HT1080 (cell line): ENCODE measurements at regions not wholly inside any gene's neighbourhood (a gene's known extent, or its start where the extent isn't known, plus 50 kb on each side); places are given as distances from the start of the nearest gene placed in this dataset.

ENCODE experiments used
- DNase-seq: peaks from one replicate; pipeline ENCODE4 v3.0.0-alpha.2; 2015; ENCODE audit warnings: low read depth

DNA sequence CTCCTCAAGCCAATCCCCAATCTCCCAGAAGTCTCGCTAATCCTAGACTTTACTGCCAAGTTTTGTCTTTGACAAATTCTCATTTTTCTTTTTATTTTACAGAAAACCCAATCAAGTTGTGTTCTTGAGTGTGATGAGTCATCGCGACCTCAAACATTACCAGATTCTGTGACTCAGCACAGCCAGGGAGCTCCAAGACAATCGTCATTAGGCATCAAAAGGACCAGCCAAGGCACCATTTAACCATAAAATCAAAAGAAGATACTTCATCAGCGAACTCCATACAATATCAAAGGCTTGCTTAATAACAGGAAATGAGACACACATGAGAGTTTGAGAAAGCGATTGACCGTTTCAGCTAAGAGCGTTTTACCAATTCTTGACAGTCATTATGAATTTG is 146.2 kb upstream of the AGAP1 start:
- DNase-seq: peak; percentile 83

DNA sequence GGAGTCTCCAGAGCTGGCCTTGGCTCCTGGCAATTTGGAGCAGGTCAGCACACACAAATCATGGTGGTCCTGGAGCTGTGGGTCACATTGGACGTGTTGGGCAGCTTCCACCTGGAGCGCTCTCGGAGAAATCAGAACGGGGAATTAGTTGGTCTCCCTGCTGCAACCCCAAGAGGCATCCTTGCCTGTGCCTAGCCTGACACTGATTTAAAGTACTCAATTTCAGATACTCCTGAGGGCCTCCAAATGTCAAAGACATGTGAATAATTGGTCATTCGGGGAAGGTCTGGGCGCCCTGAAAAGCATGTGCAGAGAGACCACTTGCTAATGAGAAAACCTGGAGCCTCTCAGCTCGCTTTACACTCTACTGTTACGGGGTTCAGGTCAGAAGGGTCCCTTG is 145.5 kb upstream of the AGAP1 start:
- DNase-seq: no peak

DNA sequence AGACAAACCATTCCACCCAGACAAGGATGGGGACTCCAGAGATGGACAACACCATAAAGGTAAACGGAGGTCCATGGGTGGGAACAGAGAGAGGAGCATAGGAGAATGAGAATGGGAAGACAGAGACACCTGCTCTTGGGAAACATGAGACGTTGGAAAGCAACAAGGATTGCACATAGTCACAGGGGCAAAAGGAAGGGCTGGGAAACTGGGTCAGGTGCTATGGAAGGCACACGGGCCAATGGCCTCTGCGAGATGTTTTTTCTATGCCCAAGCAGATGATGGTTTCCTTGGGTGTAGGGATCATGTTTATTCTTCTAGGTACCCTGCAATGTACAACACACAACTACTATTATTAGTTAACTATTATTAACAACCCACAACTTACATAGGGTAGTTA is 143.6 kb upstream of the AGAP1 start:
- DNase-seq: no peak

GRCh38 chr2:235352541-235352940 is 141.3 kb upstream of the AGAP1 start:
- DNase-seq: no peak

GRCh38 chr2:235357881-235358280 is 136.0 kb upstream of the AGAP1 start:
- no peak for DNase-seq

GRCh38 chr2:235358981-235359471 is 134.8 kb upstream of the AGAP1 start:
- peak; percentile 88 for DNase-seq

DNA sequence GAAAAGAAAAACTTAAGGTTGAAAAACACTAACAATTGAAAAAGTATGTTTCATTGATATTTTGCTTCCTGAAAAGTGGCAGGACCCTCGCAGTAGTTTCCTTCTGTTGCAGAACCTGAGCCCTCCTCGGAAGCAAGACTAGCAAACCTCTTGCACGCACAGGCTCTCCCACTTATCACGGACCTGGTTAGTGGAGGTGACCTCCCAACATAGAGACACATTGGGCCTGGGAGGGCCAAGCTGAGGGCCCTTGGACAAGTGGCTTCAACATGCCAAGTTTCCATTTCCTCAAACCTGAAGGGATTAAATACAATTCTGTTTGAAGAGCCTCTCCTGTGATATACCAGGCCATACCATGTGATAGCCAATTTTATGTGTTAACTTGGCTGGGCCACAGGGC is 133.4 kb upstream of the AGAP1 start:
- no peak for DNase-seq

- DNase-seq: no peak
Observed at GRCh38 chr2:235365743-235366142, 128.1 kb upstream of the AGAP1 start.

GRCh38 chr2:235366390-235366789 is 127.5 kb upstream of the AGAP1 start:
- DNase-seq: no peak

DNA sequence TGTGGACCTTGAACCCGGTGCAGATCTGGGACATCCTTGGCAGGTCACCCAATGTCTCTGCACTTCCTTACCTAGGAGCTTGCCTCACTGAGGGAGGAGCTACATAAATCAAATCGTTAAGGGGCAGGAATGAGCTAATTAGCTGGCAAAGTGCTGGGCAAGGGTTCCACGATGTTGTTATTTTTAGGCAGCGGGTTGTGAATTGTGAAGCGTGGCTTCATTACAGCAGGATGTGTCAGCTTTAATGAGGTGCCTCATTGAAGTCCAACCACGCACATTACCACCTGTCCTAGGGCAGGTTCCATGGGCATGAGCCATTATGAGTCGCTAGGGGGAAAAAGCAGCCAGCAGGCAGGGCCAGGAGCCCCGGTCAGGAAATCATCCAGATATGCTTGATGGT is 127.0 kb upstream of the AGAP1 start:
- no peak for DNase-seq

DNA sequence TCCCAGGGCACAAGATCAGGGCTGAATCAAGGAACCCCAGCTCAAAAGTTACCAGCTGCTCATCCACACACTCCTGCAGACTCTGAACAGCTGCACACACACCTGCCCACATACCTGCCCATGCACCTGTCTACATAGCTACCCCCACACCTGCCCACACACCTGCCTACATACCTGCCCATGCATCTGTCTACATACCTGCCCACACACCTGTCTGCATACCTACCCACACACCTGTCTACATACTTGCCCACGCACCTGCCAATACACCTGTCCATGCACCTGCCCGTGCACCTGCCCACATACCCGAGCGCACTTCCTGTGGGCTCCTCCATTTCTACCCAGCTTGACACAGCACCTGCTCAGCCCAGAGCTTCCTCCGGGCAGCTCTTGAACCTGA is 122.8 kb upstream of the AGAP1 start:
- DNase-seq: no peak

GRCh38 chr2:235373171-235373570 is 120.7 kb upstream of the AGAP1 start:
- no peak for DNase-seq

GRCh38 chr2:235377176-235377575 is 116.7 kb upstream of the AGAP1 start:
- no peak for DNase-seq

DNA sequence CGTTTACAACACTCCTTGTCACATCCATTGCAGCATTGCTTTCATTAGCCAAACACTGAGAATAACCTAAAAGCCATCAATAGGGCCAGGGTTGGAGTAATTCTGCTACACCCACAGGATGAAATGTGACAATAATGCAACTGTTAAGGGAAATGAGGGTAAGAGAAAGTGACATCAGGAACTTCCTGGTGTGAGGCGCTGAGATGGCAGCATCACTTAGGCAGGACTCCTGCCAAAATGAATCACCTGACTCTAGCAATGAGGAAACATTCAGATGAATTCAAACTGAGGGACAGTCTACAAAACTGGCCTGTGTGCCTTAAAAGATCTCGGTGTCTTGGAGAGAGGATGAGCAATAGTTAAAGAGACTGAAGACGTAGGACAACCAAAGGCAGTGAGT is 115.6 kb upstream of the AGAP1 start:
- no peak for DNase-seq

DNA sequence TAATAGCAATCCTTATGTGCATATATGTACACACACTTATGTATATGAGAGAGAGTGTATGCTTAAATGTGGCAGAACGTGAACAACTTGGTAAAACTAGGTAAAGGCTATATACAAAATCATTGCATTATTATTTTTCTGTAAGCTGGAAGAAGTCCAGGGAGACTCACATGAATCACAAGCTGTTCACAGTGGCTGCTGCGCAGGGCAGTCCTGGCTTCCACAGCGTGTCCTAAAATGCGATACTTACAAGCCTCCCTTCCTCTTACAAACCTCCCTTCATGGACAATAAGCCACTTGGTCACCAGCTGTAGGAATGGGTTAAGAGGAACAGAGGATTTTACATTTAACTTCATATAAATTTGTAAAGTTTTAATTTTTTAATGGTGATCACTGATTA is 114.9 kb upstream of the AGAP1 start:
- no peak for DNase-seq

GRCh38 chr2:235381261-235381912 is 112.5 kb upstream of the AGAP1 start:
- DNase-seq: no peak

DNA sequence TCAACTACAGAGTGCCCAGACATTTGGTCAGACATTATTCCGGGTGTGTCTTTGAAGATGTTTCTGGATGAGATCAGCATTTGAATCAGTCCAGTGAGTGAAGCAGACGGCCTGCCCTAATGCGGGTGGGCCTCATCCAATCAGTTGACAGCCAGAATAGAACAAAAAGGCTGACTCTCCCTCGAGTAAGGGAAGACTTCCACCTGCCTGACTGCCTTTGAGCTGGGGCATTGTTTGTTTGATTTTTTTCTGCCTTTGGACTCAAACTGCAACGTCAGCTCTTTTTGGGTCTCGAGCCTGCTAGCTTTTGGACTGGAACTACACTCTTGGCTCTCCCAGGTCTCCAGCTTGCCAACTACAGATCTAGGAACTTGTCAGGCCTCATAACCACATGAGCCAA is 111.7 kb upstream of the AGAP1 start:
- DNase-seq: no peak

DNA sequence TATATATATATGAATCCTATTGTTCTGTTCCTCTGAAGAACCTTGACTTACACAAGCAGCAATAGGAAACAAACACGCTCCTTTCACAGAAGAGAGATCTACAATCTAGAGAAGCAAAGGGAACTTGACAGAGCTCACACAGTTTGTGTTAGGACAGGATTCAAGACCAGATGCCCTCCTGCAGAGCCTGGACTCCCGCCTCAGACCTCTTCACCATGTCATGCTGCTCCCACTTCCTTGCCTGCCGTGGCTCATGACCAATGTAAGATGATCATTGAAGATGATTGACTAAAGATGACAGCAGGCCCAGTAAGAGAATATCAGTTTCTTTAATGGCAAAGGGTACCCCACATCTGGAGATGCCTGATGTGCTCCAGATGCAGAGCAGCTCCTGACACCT is 111.2 kb upstream of the AGAP1 start:
- DNase-seq: no peak

DNA sequence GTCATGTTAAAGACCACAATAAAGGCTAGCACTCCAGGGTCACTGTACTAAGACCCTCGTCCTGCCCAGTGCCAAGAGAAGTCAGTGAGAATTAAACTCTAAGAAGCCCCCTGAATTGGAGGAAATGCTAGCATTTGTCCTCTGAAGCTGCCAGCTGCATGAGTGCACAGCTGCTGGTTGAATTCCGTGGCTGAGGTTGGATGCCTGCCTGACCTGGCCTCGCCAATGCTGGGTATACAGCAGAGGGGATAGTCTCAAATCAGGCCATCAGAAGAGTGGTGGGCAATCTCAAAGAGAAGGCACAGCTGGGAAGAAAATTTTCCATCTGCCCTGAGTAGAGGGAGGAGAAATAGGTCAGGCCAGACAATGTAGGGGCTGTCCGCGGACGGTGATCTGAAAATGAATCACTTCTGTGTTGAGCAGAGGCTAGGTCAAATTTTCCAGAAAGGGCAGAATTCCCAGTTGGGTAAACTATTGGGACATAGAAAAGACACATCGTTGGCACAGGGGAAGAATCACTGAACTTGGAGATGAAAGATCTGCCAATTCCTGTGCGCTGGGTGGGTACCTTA is 110.5 kb upstream of the AGAP1 start:
- DNase-seq: no peak

DNA sequence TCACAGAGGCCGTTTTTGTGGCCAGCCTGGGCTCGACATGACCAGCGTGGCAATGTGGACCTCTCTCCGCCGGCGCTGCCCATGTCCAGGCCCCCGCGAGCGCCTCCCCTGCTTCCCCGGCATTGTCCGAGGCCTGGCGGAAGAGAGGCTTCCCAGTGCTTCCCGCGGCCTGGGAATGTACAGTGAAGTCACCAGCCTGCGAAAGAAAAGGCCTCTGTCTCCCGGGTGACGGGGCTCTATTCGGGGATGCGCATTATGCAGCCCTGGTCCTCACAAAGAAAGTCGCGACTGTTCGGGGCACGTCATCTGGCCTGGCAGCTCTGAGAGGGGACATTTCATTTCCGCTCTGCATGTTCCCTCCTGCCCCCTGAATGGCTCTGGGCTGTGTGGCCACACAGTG is 109.2 kb upstream of the AGAP1 start:
- DNase-seq: no peak

DNA sequence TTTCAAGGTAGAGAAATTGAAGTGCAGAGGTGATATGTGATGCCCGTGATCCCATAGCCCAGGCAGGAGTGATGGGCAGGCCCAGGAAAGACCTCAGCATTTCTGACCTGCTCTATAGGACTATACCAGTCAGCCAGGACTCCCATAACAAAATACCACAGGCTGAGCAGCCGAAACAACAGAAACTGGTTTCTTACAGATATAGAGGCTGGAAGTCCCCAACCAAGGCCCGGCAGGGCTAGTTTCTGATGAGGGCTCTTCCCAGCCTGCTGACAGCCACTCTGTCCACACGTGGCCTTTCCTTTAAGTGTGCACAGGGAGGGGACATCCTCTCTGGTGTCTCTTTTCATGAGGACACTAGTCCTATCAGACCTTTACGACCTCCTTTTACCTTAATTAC is 104.2 kb upstream of the AGAP1 start:
- DNase-seq: no peak

DNA sequence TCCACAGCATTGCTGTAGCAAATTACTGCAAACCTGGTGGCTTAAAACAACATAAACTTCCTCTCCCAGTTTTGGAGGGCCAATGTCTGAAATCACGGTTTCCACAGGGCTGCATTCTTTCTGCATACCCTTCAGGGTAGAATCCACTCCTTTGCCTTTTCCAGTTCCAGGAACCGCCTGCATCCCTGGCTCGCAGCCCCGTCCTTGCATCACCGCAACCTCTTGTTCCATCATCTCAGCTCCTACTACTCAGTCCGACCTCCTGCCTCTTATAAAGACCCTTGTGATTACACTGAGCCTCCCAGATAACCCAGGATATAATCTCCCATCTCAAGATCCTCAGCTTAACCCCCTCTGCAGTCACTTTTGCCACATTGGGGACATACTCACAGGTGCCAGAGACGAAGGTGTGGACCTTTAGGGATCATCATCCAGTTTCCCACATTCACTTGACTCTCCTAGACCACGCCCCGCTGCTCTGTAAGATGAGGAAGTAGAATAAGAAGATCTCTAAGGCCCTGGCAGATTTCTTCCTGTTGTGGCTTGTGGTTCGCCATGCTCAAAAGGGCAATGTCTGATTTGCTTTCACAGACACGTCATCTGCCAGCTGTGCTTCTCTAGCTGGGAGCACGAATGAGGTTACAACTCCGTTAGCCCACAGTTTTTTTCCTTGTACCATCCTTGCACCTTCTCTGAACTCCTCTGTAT is 103.6 kb upstream of the AGAP1 start:
- peak; percentile 73 for DNase-seq

- DNase-seq: no peak
Observed at GRCh38 chr2:235390816-235391194, 103.0 kb upstream of the AGAP1 start.
